SU-DHL-6 (cell line): ENCODE measurements at regions not wholly inside any gene's neighbourhood (a gene's known extent, or its start where the extent isn't known, plus 50 kb on each side); places are given as distances from the start of the nearest gene placed in this dataset.

Experiments used
- H2AFZ ChIP-seq: fragments of 200-600 bp; sonication (generic); 2 replicates; pipeline ENCODE4 v1.6.1; 2014; ENCODE audit warnings: low read depth, mild to moderate bottlenecking, moderate library complexity, mixed read lengths, antibody characterized with exemption, low read length; ENCODE audit not compliant: severe bottlenecking
- H3F3A ChIP-seq: fragments of 200-600 bp; shearing (Covaris generic); 2 replicates; pipeline ENCODE4 v1.6.0; 2016; ENCODE audit warnings: antibody characterized with exemption, mild to moderate bottlenecking; ENCODE audit not compliant: insufficient read depth
- H3K27ac ChIP-seq: fragments of 200-600 bp; sonication (generic); 2 replicates; pipeline ENCODE4 v1.5.1; 2016; ENCODE audit warnings: low read depth, mild to moderate bottlenecking, low read length, moderate library complexity, mixed read lengths
- H3K27me3 ChIP-seq: fragments of 200-600 bp; sonication (generic), shearing (Covaris generic); 2 replicates; pipeline ENCODE4 v1.6.0; 2014; ENCODE audit warnings: mild to moderate bottlenecking, low read length
- H3K36me3 ChIP-seq: fragments of 200-600 bp; sonication (generic); 2 replicates; pipeline ENCODE4 v1.6.1; 2014; ENCODE audit warnings: mild to moderate bottlenecking, low read length, mixed read lengths
- H3K4me2 ChIP-seq: fragments of 300-600, 200-600 bp; shearing (Covaris generic), sonication (generic); 2 replicates; pipeline ENCODE4 v1.6.0; 2014; ENCODE audit warnings: low read length, low read depth, mild to moderate bottlenecking; ENCODE audit not compliant: poor library complexity, severe bottlenecking
- H3K4me3 ChIP-seq: fragments of 200-600 bp; sonication (generic); 2 replicates; pipeline ENCODE4 v1.5.1; 2014; ENCODE audit warnings: antibody characterized with exemption, low read length, mild to moderate bottlenecking, mixed read lengths; ENCODE audit not compliant: insufficient read depth, poor library complexity, severe bottlenecking
- H3K79me2 ChIP-seq: fragments of 200-600 bp; sonication (generic); 2 replicates; pipeline ENCODE4 v1.6.1; 2014; ENCODE audit warnings: mild to moderate bottlenecking, low read length, moderate library complexity; ENCODE audit not compliant: insufficient read depth
- H3K9ac ChIP-seq: fragments of 200-600 bp; sonication (generic); 2 replicates; pipeline ENCODE4 v1.7.0; 2014; ENCODE audit warnings: mild to moderate bottlenecking, low read length
- H3K9me2 ChIP-seq: fragments of 200-600 bp; sonication (generic); replicated peaks from 2 replicates; pipeline ENCODE4 v1.6.1; 2014; ENCODE audit warnings: low read length; ENCODE audit not compliant: insufficient read depth
- H3K9me3 ChIP-seq: fragments of 200-600 bp; sonication (generic); 2 replicates; pipeline ENCODE4 v1.6.1; 2014; ENCODE audit warnings: low read length, mixed read lengths; ENCODE audit not compliant: insufficient read depth
- H4K20me1 ChIP-seq: fragments of 200-600 bp; sonication (generic); 2 replicates; pipeline ENCODE4 v1.6.1; 2014; ENCODE audit warnings: low read depth, mild to moderate bottlenecking, antibody characterized with exemption, low read length, moderate library complexity, mixed read lengths
- CTCF ChIP-seq: fragments of 200-600 bp; sonication (generic); IDR thresholded peaks from one replicate; pipeline ENCODE4 v1.5.1; 2017; ENCODE audit warnings: antibody characterized with exemption, mild to moderate bottlenecking, low read length, moderate library complexity; ENCODE audit not compliant: insufficient read depth, poor library complexity, severe bottlenecking
- EZH2phosphoT487 ChIP-seq: fragments of 200-600 bp; sonication (generic), shearing (Covaris generic); conservative IDR thresholded peaks from 2 replicates; pipeline ENCODE4 v1.6.1; 2018; ENCODE audit warnings: mild to moderate bottlenecking, antibody characterized with exemption, low read length, moderate library complexity, mixed read lengths

GRCh38 chr22:22759889-22760546, 115.6 kb downstream of the GGTLC2 start:
- Histone ChIP-seq H3K27me3 (no peaks in the 10 kb centered on the region), H3K9ac (no peak overlapping the region), H3K9me2 (no peaks in the 10 kb centered on the region), H3K36me3 (no peaks in the 10 kb centered on the region), H3F3A (no peaks in the 10 kb centered on the region), H3K4me2 (no peak overlapping the region), H3K9me3 (no peaks in the 10 kb centered on the region), H3K79me2 (no peaks in the 10 kb centered on the region), H4K20me1 (no peaks in the 10 kb centered on the region), H3K27ac (no peak overlapping the region), H3K4me3 (no peak overlapping the region), H2AFZ (no peak overlapping the region)
- TF ChIP-seq EZH2phosphoT487 (no peak), CTCF (no peak)

GRCh38 chr22:22761606-22761962, 117.2 kb downstream of the GGTLC2 start:
- no peaks in the 10 kb centered on the region for H3K27me3 ChIP-seq
- no peaks in the 10 kb centered on the region for H3K9me3 ChIP-seq
- TF ChIP-seq EZH2phosphoT487 (no peak), CTCF (no peak)

GRCh38 chr22:22761963-22762772, 117.8 kb downstream of the GGTLC2 start:
- H3F3A ChIP-seq: no peaks in the 10 kb centered on the region
- no peak overlapping the region for H3K4me3 ChIP-seq
- H3K27ac ChIP-seq: no peak overlapping the region
- no peaks in the 10 kb centered on the region for H3K27me3 ChIP-seq
- H3K9me2 ChIP-seq: no peaks in the 10 kb centered on the region
- no peaks in the 10 kb centered on the region for H4K20me1 ChIP-seq
- H3K4me2 ChIP-seq: no peak overlapping the region
- H3K9me3 ChIP-seq: no peaks in the 10 kb centered on the region
- no peak overlapping the region for H3K9ac ChIP-seq
- no peaks in the 10 kb centered on the region for H3K36me3 ChIP-seq
- no peaks in the 10 kb centered on the region for H3K79me2 ChIP-seq
- TF ChIP-seq CTCF (no peak), EZH2phosphoT487 (no peak)
- no peak overlapping the region for H2AFZ ChIP-seq

More at GRCh38 chr22:22761606-22761962, 117.2 kb downstream of the GGTLC2 start:
- Histone ChIP-seq H3K36me3 (no peaks in the 10 kb centered on the region), H4K20me1 (no peaks in the 10 kb centered on the region), H3K4me2 (no peak overlapping the region), H2AFZ (no peak overlapping the region), H3K9ac (no peak overlapping the region), H3K9me2 (no peaks in the 10 kb centered on the region), H3F3A (no peaks in the 10 kb centered on the region), H3K4me3 (no peak overlapping the region), H3K79me2 (no peaks in the 10 kb centered on the region), H3K27ac (no peak overlapping the region)
